Endothelial cell of umbilical vein (primary cell): ENCODE measurements at regions not wholly inside any gene's neighbourhood (a gene's known extent, or its start where the extent isn't known, plus 50 kb on each side); places are given as distances from the start of the nearest gene placed in this dataset.

Experiments used
- EZH2 ChIP-seq: IDR thresholded peaks from 2 replicates; pipeline ENCODE4 v1.6.1; 2012; ENCODE audit warnings: borderline replicate concordance, low read depth, mild to moderate bottlenecking, moderate library complexity, low read length, inconsistent platforms; ENCODE audit not compliant: severe bottlenecking
- JUN ChIP-seq: IDR thresholded peaks from 2 replicates; pipeline ENCODE4 v1.6.1; 2011; ENCODE audit warnings: borderline replicate concordance, low read depth; ENCODE audit not compliant: insufficient read length, insufficient read depth
- MYC ChIP-seq: IDR thresholded peaks from one replicate; pipeline ENCODE4 v1.6.1; 2011; ENCODE audit warnings: mild to moderate bottlenecking, low read depth, low read length
- POLR2A ChIP-seq: IDR thresholded peaks from 2 replicates; pipeline ENCODE4 v1.6.1; 2012; ENCODE audit warnings: low read depth, mild to moderate bottlenecking, control low read depth, low read length
- POLR2AphosphoS5 ChIP-seq: IDR thresholded peaks from 2 replicates; pipeline ENCODE4 v1.6.1; 2012; ENCODE audit warnings: low read depth, mild to moderate bottlenecking, control low read depth, low read length, moderate library complexity; ENCODE audit not compliant: insufficient read depth
- TF ChIP-seq, protein P1 (sequence below), 2 donors: IDR thresholded peaks; 1 replicate in 1 of 2; 2 replicates in 1 of 2; pipeline ENCODE4 v1.5.1; 2011; ENCODE audit warnings: low read length in 2 of 2, mild to moderate bottlenecking in 2 of 2, moderate library complexity in 2 of 2, control low read depth in 1 of 2, inconsistent platforms in 1 of 2, low read depth in 1 of 2; ENCODE audit not compliant: insufficient read depth in 1 of 2; ENCODE audit errors: extremely low read depth in 1 of 2

DNA sequence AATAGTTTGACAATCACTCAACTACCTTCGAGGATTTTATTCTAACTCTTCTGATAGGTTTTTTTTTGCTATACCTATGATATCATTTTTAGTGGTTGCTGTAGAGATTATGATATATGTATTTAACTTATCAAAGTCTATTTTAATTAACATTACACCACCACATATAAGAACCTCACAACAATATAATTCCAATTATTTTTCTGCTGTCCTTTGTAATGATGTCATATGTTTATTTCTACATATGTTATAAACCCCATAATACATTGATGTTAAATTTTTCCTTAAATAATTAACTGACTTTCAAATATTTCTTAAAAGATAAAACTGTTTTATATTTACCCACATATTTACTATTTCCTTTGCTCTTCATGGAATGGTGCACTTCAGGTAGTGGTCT is 103.4 kb upstream of the KITLG start:
- TF ChIP-seq, protein P1, sequence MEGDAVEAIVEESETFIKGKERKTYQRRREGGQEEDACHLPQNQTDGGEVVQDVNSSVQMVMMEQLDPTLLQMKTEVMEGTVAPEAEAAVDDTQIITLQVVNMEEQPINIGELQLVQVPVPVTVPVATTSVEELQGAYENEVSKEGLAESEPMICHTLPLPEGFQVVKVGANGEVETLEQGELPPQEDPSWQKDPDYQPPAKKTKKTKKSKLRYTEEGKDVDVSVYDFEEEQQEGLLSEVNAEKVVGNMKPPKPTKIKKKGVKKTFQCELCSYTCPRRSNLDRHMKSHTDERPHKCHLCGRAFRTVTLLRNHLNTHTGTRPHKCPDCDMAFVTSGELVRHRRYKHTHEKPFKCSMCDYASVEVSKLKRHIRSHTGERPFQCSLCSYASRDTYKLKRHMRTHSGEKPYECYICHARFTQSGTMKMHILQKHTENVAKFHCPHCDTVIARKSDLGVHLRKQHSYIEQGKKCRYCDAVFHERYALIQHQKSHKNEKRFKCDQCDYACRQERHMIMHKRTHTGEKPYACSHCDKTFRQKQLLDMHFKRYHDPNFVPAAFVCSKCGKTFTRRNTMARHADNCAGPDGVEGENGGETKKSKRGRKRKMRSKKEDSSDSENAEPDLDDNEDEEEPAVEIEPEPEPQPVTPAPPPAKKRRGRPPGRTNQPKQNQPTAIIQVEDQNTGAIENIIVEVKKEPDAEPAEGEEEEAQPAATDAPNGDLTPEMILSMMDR (IDR thresholded peaks at IDR 0.05; ENCODE audit: extremely low read depth in 1 of 2, insufficient read depth in 1 of 2, low read depth in 1 of 2, low read length in 2 of 2): no peak
- no peak for TF ChIP-seq POLR2AphosphoS5
- TF ChIP-seq EZH2: no peak
- no peak for TF ChIP-seq JUN
- no peak for TF ChIP-seq POLR2A
- no peak for TF ChIP-seq MYC
